Cardiac fibroblast (primary cell): ENCODE measurements at regions not wholly inside any gene's neighbourhood (a gene's known extent, or its start where the extent isn't known, plus 50 kb on each side); places are given as distances from the start of the nearest gene placed in this dataset.
"Not testable (repeated sequence)": the region's sequence is repeated elsewhere in the genome, so short reads cannot be mapped to it uniquely, and the experiment has no call there.

Experiments used
- DNase-seq, 2 donors: peaks; one replicate each; pipeline versions ENCODE4 v3.0.0 to v3.0.0-alpha.2; 2010; ENCODE audit warnings: low read depth in 2 of 2
- H3K4me3 ChIP-seq, 2 donors: replicated peaks in 1 of 2; 1 replicate in 1 of 2; 2 replicates in 1 of 2; pipeline ENCODE4 v1.5.1; 2011; ENCODE audit warnings: low read depth in 2 of 2, low read length in 2 of 2, mild to moderate bottlenecking in 2 of 2, moderate library complexity in 1 of 2
- CTCF ChIP-seq: IDR thresholded peaks from one replicate; pipeline ENCODE4 v1.5.1; 2011; ENCODE audit warnings: low read depth, mild to moderate bottlenecking, low read length, inconsistent platforms

- H3K4me3 ChIP-seq, result no peak overlapping the region
- TF ChIP-seq CTCF, result no peak
- DNase-seq, result peak in 1 of 2 donors; percentile 48
Observed at GRCh38 chr14:71165121-71166031, 258.1 kb downstream of the PCNX1 start.

- peak; percentile 80 for TF ChIP-seq CTCF
- peak; percentile 81 to 90 for DNase-seq
- no peak overlapping the region for H3K4me3 ChIP-seq
Observed at GRCh38 chr14:71166180-71166837, 259.1 kb downstream of the PCNX1 start.

GRCh38 chr14:71167325-71167950 is 260.2 kb downstream of the PCNX1 start:
- not testable (repeated sequence) for DNase-seq, H3K4me3 ChIP-seq

- DNase-seq, result not testable (repeated sequence)
Observed at GRCh38 chr14:71168161-71168560, 260.9 kb downstream of the PCNX1 start.

GRCh38 chr14:71168564-71169427 is 261.5 kb downstream of the PCNX1 start:
- no peak for DNase-seq
- TF ChIP-seq CTCF, result no peak
- no peak overlapping the region for H3K4me3 ChIP-seq

More at GRCh38 chr14:71168161-71168560, 260.9 kb downstream of the PCNX1 start:
- H3K4me3 ChIP-seq, result not testable (repeated sequence)

- no peak overlapping the region for H3K4me3 ChIP-seq
- no peak for DNase-seq
- TF ChIP-seq CTCF, result no peak
Observed at GRCh38 chr14:71169861-71170260, 262.6 kb downstream of the PCNX1 start.

- H3K4me3 ChIP-seq, result no peak overlapping the region
- DNase-seq, result no peak
- no peak for TF ChIP-seq CTCF
Observed at GRCh38 chr14:71175491-71175890, 268.2 kb downstream of the PCNX1 start.
